HuH-7.5 (cell line): ENCODE measurements at regions not wholly inside any gene's neighbourhood (a gene's known extent, or its start where the extent isn't known, plus 50 kb on each side); places are given as distances from the start of the nearest gene placed in this dataset.
A peak's percentile ranks its signal among the peaks of the same experiment; 100 is the strongest.

Experiments used
- DNase-seq: peaks from one replicate; pipeline ENCODE4 v3.0.0; 2011; ENCODE audit warnings: low spot score

GRCh38 chr5:173719731-173720082 is 103.3 kb upstream of the BOD1 start:
- DNase-seq: peak; percentile 78

DNA sequence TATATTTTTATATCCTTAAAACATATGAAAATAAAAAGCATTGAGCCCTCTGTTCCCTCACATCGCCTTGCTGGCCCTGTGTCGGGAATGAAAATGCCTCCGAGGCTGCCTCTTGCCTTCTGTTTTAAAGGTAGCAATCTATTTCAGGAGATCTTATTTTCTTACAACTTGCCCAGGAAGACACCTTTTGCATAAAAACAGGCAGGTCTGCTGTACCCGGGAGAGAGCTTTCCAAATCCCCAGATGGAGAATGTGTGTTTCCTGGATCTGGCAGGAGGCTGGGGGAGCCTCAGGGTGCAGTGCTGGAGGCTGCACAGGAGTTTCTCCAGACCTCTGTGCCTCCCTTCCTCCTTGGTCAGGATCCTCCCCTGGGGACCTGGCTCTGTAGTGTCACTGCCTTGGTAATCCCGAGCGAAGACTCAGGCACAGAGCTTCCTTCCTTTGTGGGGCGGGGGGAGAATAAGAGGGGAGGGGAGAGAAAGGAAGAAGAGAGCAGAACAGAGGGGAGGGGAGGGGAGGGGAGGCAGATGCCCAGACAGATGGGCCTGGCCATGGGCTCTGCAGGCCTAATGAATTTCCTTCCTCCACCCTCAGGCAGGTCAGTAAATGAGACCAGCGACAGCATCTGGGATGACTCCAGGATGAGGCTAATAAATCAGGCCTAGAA is 104.0 kb upstream of the BOD1 start:
- DNase-seq: no peak

DNA sequence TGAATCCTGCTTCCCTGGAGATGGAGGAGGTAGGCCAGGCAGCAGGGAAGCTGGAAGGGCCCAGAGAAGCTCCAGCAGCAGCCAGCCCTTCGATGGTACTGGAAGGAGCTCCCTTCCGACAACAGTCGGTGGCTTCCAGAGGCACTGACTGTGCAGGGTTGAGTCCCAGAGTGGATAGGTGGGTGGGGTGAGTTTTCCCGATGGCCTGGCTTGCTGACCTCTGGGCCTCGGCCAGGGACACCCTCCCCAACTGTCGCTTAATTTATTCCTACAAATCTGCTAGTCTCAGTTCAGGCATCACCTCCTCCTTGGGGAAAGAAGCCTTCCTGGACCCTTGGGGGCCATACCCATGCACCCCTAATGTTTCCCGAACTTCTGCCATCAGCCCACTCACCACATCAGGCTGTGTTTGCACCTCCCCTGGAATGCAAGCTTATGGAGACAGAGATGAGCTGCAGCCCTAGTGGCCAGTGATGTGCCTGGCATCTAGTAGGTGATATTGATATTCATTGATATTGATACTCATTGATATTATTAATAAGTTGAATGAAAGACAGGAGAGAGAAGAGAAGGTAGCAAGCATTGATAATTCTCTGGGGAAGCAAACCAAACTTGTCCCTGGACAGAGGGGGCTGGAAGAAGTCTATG is 104.6 kb upstream of the BOD1 start:
- DNase-seq: no peak

DNA sequence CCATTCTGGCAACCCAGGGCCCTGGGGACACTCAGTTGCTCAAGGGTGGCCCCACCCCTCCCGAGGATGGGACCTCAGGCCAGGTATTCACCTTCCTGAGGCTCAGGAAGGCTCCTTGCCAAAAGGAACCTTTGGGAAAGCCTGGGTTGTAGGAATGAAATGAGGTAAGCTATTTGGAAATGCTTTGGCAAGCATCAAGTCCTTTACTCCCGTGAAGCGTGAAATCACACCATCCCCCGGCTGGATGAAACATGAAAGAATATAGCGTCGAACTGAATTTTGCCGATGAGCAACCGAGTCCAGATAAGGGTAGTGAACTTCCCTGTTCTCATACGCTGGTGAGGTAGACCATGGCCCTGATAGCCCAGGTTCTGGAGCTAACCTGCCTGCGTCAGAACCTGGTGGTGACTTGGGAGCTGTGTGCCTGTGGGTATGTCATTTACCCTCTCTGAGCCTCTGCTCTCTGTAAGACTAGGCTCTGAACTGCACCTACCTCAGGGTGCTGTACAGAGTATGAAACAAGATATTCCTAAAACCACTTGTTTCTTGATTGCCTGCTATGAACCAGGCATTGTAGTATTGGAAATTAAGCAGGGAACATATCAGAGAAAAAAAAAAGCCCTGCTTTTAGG is 105.3 kb upstream of the BOD1 start:
- no peak for DNase-seq

DNA sequence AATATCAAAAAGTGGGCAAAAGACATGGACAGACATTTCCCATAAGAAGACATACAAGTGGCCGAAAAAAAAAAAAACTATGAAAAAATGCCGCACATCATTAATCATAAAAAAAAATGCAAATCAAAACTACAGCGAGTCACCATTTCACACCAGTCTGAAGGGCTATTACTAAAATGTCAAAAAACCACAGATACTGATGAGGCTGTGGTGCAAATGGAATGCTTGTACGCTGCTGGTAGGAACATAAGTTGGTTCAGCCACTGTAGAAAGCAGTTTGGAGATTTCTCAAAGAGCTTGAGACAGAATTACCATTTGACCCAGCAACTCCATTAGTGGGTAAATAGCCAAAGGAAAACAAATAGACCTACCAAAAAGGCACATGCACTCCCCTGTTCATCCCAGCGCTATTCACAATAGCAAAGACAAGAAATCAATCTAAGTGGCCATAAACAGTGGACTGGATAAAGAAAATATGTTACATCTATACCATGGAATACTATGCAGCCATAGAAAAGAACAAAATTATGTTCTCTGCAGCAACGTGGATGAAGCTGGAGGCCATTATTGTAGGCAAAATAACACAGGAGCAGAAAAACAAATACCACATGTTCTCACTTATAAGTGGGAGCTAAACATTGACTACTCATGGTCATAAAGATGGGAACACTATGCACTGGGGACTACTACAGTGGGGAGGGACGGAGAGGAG is 110.6 kb upstream of the BOD1 start:
- DNase-seq: no peak

GRCh38 chr5:173727839-173728778 is 111.7 kb upstream of the BOD1 start:
- no peak for DNase-seq

GRCh38 chr5:173729079-173729765 is 112.8 kb upstream of the BOD1 start:
- no peak for DNase-seq

DNA sequence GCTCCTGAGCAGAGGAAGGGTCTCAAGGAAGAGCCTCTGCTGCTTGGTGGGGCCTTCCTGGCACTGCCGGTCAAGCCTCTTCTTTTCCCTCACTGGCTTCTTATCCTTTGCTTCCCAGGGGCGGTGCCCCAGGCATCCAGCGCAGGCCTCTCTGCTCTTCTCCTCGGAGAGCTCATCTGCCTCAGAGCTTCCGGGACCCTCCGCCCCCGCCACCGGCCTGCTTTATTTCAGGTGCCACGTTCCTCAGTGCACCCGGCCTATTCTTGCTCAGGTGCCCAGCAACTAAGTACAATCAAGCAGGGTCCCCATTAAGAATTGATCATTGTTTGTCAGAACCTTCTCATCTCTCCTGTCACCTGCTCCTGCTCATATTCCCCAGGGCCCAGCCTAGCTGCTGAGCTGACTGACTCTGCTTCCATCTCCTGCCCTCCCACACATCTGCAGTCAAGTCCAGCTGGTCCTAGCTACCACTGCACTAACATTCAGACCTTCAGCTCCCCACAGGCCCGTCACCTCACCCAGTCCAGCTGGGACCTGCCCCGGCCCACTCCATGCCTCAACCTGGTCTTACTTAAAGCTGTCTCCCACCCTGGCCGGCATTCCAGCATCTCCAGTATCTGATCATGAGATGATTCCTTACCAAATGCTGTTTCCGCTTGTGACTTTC is 114.3 kb upstream of the BOD1 start:
- no peak for DNase-seq

GRCh38 chr5:173733021-173733420 is 116.6 kb upstream of the BOD1 start:
- no peak for DNase-seq

- DNase-seq: no peak
These were observed 117.0 kb upstream of the BOD1 start for GRCh38 chr5:173733425-173733824.

GRCh38 chr5:173733831-173734501 is 117.5 kb upstream of the BOD1 start:
- no peak for DNase-seq

DNA sequence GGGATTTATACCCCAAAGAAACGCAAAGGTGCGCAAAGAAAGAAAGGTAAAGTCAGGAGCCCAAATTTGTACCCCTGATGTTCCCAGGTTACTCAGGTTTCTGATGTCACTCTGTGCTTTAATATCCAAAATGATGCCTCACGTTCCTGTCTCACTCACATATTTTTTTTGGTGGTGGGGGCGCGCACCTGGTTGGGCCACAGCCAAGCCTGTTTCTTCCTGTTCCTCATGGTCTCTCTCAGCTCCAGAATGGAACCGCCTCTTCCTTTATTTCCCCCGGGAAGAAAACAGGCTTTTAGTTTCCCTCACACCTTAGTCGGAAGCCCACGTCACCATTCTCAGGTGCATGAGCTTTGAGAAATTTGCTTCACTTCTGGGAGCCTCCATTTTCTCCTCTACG is 118.3 kb upstream of the BOD1 start:
- DNase-seq: no peak

DNA sequence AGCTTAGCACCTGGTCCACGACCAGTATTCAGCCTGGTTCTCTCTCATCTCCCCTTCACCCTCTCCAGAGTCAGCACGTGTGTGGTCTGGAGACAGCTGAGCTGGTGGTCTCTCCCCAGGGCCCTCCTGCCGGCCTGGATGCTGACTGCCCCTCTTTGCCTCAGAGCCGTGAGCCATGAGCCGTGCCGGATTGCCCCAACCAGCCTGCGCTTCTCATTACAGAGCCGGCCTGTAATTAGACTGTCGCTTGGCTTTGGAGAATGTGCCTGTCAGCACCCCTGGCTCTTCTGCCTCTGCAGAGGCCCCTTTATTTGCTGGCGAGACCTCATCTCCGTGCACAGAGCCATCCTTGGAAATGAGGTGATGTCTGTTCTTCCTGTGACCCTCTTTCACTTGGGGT is 118.7 kb upstream of the BOD1 start:
- DNase-seq: no peak

DNA sequence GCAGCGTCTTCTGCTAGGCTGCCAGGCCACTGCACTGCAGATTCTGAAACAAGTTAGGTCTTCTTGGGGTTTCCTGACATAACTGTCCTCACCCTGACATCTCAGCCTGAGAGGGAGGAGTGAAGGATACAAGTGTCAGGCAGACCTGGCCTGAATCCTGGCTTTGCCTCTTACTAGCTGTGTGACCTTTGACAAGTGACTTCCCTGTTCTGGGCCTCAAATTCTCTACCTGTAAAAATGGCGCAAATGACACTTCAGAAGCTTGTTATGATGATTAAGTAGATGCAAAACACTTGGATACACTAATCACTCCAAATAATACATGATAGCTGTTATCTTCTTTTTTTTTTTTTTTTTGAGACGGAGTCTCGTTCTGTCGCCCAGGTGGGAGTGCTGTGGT is 119.2 kb upstream of the BOD1 start:
- DNase-seq: no peak

DNA sequence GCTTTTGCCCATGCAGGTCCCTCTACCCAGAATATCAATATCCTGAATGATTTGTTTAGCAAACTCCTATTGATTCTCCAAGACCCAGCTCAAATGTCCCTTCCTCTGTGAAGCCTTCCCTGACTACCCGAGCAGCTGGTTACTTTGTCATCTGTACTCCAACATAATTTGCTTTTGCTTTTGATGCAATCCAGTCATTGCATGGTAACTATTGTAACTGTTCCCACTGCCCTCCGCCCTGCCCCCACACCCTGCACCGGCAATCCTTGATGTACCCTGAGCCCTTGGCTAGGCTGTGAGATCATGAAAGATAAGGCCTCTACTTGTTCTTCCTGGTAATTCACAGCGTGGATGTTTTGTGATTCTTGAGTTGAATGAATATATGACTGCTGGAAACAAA is 119.9 kb upstream of the BOD1 start:
- no peak for DNase-seq

DNA sequence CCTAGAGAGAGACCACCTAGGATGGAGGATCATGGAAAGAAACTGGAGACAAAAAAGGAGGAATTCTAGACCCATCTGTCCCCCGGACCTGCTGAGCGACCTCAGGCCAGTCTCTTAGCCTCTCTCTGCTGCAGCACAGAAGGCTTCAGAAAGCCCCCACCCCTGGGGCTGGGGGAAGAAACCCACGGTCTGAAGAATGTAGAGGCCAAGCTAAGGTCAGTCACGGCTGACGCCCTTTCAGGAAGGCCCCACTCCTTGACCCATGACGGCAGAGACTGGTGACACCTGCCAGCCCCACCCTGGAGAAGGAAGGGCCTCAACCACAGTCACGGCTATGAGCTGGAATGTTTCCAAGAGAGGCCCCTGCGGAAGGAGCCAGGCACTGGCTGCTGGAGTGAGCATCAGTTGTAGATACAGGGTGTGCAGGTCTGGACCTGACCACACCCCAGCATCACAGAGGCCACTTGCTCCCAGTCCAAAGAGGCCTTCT is 120.5 kb upstream of the BOD1 start:
- DNase-seq: no peak

- DNase-seq: no peak
These were observed 123.3 kb upstream of the BOD1 start for GRCh38 chr5:173739741-173740140.

DNA sequence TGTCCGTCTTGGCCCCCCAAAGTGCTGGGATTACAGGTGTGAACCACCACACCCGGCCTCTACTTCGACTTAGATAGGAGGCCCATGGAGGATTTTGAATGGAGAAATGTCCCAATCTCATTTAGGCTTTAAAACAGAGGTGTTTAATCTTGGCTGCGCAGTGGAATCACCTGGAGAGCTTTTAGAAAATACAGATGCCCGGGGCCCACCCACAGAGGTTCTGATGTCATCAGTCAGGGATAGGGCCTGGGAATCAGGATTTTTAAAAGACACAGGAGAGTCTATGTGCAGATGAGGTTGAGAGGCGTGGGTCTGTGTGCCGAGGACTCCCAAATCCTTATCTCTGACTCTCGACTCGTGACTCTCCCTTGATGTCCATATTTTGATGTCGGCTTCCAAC is 124.0 kb upstream of the BOD1 start:
- DNase-seq: no peak

GRCh38 chr5:173741087-173741486 is 124.6 kb upstream of the BOD1 start:
- DNase-seq: no peak
